ENCODE measurements at regions not wholly inside any gene's neighbourhood (a gene's known extent, or its start where the extent isn't known, plus 50 kb on each side); places are given as distances from the start of the nearest gene placed in this dataset.

GRCh38 chr7:119515962-119516361 lies 757.0 kb upstream of the KCND2 start:
- Histone ChIP-seq H3K9me3 (ENCODE audit: control insufficient read depth in 4 of 4, low read length in 3 of 4) (no peaks in the 10 kb centered on the region), H3K9ac (ENCODE audit: low read depth in 1 of 2, low read length in 2 of 2) (no peak overlapping the region), H3K36me3 (ENCODE audit: control insufficient read depth in 4 of 4, insufficient read depth in 3 of 4, low read depth in 1 of 4, low read length in 3 of 4) (no peaks in the 10 kb centered on the region), H3K27me3 (ENCODE audit: control insufficient read depth in 4 of 4, insufficient read depth in 4 of 4, low read length in 3 of 4) (no peaks in the 10 kb centered on the region), H3K4me1 (ENCODE audit: control insufficient read depth in 4 of 4, insufficient read depth in 4 of 4, low read length in 3 of 4) (peaks cover 0 to 3% (median 1%) of the 10 kb centered on the region in 4 donors), H3K4me3 (ENCODE audit: low read depth in 1 of 3, low read length in 3 of 3) (no peak overlapping the region), H3K27ac (ENCODE audit: low read depth in 1 of 2, low read length in 2 of 2) (no peak overlapping the region)
- DNase-seq (ENCODE audit: low spot score) = no peak
- 72% methylated on average over 3 of the region's 3 CpGs for WGBS
- TF ChIP-seq YY1 (IDR thresholded peaks at IDR 0.05) (no peak), GABPA (IDR thresholded peaks at IDR 0.05 in 1 of 2, conservative IDR thresholded peaks at IDR 0.05 in 1 of 2) (no peak), TAF1 (conservative IDR thresholded peaks at IDR 0.05) (no peak), ZBTB33 (IDR thresholded peaks at IDR 0.05) (no peak), FOXA2 (IDR thresholded peaks at IDR 0.05) (no peak), HNF4A (conservative IDR thresholded peaks at IDR 0.05) (no peak), EGR1 (IDR thresholded peaks at IDR 0.05; ENCODE audit: low read depth in 2 of 2) (no peak), JUND (IDR thresholded peaks at IDR 0.05) (no peak)
- TF ChIP-seq, protein P1, sequence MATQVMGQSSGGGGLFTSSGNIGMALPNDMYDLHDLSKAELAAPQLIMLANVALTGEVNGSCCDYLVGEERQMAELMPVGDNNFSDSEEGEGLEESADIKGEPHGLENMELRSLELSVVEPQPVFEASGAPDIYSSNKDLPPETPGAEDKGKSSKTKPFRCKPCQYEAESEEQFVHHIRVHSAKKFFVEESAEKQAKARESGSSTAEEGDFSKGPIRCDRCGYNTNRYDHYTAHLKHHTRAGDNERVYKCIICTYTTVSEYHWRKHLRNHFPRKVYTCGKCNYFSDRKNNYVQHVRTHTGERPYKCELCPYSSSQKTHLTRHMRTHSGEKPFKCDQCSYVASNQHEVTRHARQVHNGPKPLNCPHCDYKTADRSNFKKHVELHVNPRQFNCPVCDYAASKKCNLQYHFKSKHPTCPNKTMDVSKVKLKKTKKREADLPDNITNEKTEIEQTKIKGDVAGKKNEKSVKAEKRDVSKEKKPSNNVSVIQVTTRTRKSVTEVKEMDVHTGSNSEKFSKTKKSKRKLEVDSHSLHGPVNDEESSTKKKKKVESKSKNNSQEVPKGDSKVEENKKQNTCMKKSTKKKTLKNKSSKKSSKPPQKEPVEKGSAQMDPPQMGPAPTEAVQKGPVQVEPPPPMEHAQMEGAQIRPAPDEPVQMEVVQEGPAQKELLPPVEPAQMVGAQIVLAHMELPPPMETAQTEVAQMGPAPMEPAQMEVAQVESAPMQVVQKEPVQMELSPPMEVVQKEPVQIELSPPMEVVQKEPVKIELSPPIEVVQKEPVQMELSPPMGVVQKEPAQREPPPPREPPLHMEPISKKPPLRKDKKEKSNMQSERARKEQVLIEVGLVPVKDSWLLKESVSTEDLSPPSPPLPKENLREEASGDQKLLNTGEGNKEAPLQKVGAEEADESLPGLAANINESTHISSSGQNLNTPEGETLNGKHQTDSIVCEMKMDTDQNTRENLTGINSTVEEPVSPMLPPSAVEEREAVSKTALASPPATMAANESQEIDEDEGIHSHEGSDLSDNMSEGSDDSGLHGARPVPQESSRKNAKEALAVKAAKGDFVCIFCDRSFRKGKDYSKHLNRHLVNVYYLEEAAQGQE (IDR thresholded peaks at IDR 0.05) = no peak
- TF ChIP-seq, protein P2, sequence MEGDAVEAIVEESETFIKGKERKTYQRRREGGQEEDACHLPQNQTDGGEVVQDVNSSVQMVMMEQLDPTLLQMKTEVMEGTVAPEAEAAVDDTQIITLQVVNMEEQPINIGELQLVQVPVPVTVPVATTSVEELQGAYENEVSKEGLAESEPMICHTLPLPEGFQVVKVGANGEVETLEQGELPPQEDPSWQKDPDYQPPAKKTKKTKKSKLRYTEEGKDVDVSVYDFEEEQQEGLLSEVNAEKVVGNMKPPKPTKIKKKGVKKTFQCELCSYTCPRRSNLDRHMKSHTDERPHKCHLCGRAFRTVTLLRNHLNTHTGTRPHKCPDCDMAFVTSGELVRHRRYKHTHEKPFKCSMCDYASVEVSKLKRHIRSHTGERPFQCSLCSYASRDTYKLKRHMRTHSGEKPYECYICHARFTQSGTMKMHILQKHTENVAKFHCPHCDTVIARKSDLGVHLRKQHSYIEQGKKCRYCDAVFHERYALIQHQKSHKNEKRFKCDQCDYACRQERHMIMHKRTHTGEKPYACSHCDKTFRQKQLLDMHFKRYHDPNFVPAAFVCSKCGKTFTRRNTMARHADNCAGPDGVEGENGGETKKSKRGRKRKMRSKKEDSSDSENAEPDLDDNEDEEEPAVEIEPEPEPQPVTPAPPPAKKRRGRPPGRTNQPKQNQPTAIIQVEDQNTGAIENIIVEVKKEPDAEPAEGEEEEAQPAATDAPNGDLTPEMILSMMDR (IDR thresholded peaks at IDR 0.05; ENCODE audit: low read depth, low read length, missing input control) = no peak

DNA sequence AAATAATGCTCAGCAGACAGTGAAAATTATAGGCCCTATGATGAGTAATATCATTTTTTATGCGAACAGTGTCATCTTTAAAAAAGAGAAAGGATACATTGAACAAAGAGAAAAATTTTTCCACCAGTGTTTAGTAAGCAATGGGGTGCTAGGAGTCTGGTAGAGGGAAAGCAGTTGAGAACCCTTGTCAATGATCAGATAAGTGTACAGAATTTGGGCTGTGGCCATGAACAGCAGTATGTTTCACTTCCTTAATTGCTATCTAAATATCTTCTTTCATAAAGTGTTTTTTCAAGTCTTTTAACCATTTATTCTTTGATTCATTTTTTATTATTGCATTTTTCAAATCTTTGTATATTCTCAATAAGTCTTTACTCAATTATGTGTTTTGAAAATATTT lies 750.7 kb upstream of the KCND2 start:
- WGBS = 89% methylated on average over 1 of the region's 1 CpG
- Histone ChIP-seq H3K9me3 (ENCODE audit: control insufficient read depth in 4 of 4, low read length in 3 of 4) (peaks cover 0 to 5% (median 0%) of the 10 kb centered on the region in 4 donors), H3K27me3 (ENCODE audit: control insufficient read depth in 4 of 4, insufficient read depth in 4 of 4, low read length in 3 of 4) (no peaks in the 10 kb centered on the region), H3K4me3 (ENCODE audit: low read depth in 1 of 3, low read length in 3 of 3) (no peak overlapping the region), H3K4me1 (ENCODE audit: control insufficient read depth in 4 of 4, insufficient read depth in 4 of 4, low read length in 3 of 4) (no peaks in the 10 kb centered on the region), H3K9ac (ENCODE audit: low read depth in 1 of 2, low read length in 2 of 2) (no peak overlapping the region), H3K36me3 (ENCODE audit: control insufficient read depth in 4 of 4, insufficient read depth in 3 of 4, low read depth in 1 of 4, low read length in 3 of 4) (no peaks in the 10 kb centered on the region), H3K27ac (ENCODE audit: low read depth in 1 of 2, low read length in 2 of 2) (no peak overlapping the region)
- no peak for DNase-seq (ENCODE audit: low spot score)
- TF ChIP-seq, protein P2 (IDR thresholded peaks at IDR 0.05; ENCODE audit: low read depth, low read length, missing input control) = no peak
- TF ChIP-seq RAD21 (IDR thresholded peaks at IDR 0.05) (no peak), HNF4A (conservative IDR thresholded peaks at IDR 0.05) (no peak), TAF1 (conservative IDR thresholded peaks at IDR 0.05) (no peak), SP1 (IDR thresholded peaks at IDR 0.05) (no peak), GABPA (IDR thresholded peaks at IDR 0.05 in 1 of 2, conservative IDR thresholded peaks at IDR 0.05 in 1 of 2) (no peak), YY1 (IDR thresholded peaks at IDR 0.05) (no peak), NR2F2 (IDR thresholded peaks at IDR 0.05) (no peak), ZBTB33 (IDR thresholded peaks at IDR 0.05) (no peak), RXRA (IDR thresholded peaks at IDR 0.05) (no peak), JUND (IDR thresholded peaks at IDR 0.05) (no peak), FOXA1 (IDR thresholded peaks at IDR 0.05) (no peak)
- TF ChIP-seq, protein P1 (IDR thresholded peaks at IDR 0.05) = no peak

All from liver (tissue), 8 donors.